ENCODE measurements at regions not wholly inside any gene's neighbourhood (a gene's known extent, or its start where the extent isn't known, plus 50 kb on each side); places are given as distances from the start of the nearest gene placed in this dataset.

- Histone ChIP-seq H2BK5ac (ENCODE audit: low read length) (no peak overlapping the region), H3K27ac (replicated peaks; ENCODE audit: low read length) (no peak overlapping the region), H3K4me2 (ENCODE audit: insufficient read depth, low read length, poor library complexity, severe bottlenecking) (no peak overlapping the region), H2AFZ (ENCODE audit: low read length) (no peak overlapping the region), H3K4ac (ENCODE audit: low read length) (no peak overlapping the region), H3K23ac (ENCODE audit: low read depth, low read length, poor library complexity) (no peak overlapping the region), H3K9me3 (replicated peaks in 1 of 2; ENCODE audit: control insufficient read depth in 2 of 2, insufficient read depth in 1 of 2, low read depth in 1 of 2, low read length in 2 of 2) (no peaks in the 10 kb centered on the region), H4K91ac (ENCODE audit: low read depth, low read length, poor library complexity) (no peak overlapping the region), H3K79me1 (ENCODE audit: low read depth, low read length) (no peaks in the 10 kb centered on the region), H3K27me3 (ENCODE audit: control insufficient read depth in 3 of 3, insufficient read depth in 3 of 3, low read depth in 1 of 3, low read length in 3 of 3) (no peaks in the 10 kb centered on the region), H3K4me1 (ENCODE audit: control insufficient read depth in 2 of 2, insufficient read depth in 1 of 2, low read depth in 1 of 2, low read length in 2 of 2) (no peaks in the 10 kb centered on the region), H3K18ac (ENCODE audit: low read length) (peak overlapping the region; percentile 52), H2BK15ac (ENCODE audit: low read length) (no peak overlapping the region), H2BK12ac (ENCODE audit: low read length) (no peak overlapping the region), H2BK120ac (ENCODE audit: low read depth, low read length) (no peak overlapping the region), H3K9ac (ENCODE audit: low read depth, low read length, poor library complexity) (no peak overlapping the region), H4K8ac (ENCODE audit: low read depth, low read length) (no peak overlapping the region), H3K4me3 (ENCODE audit: low read length in 2 of 2) (no peak overlapping the region), H3K14ac (ENCODE audit: low read length) (no peak overlapping the region), H2AK5ac (ENCODE audit: low read depth, low read length) (no peak overlapping the region), H3K36me3 (replicated peaks in 1 of 2; ENCODE audit: control insufficient read depth in 2 of 2, insufficient read depth in 2 of 2, low read length in 2 of 2) (no peaks in the 10 kb centered on the region)
- WGBS, 2 donors (ENCODE audit: extremely low coverage in 2 of 2, insufficient read length in 2 of 2, insufficient replicate concordance in 1 of 2): no CpG with 5 or more reads among the region's 6 CpGs
- no peak for DNase-seq (ENCODE audit: low spot score)
These were observed 59.7 kb upstream of the RBFOX2 start for GRCh38 chr22:36088292-36088691.

GRCh38 chr22:36087784-36088183, 59.2 kb upstream of the RBFOX2 start:
- no peaks in the 10 kb centered on the region for H3K79me1 ChIP-seq (ENCODE audit: low read depth, low read length)
- H3K14ac ChIP-seq (ENCODE audit: low read length): no peak overlapping the region
- H3K27ac ChIP-seq (replicated peaks; ENCODE audit: low read length): no peak overlapping the region
- no peak overlapping the region for H3K4me3 ChIP-seq (ENCODE audit: low read length in 2 of 2)
- H3K9me3 ChIP-seq (replicated peaks in 1 of 2; ENCODE audit: control insufficient read depth in 2 of 2, insufficient read depth in 1 of 2, low read depth in 1 of 2, low read length in 2 of 2): no peaks in the 10 kb centered on the region
- no peaks in the 10 kb centered on the region for H3K4me1 ChIP-seq (ENCODE audit: control insufficient read depth in 2 of 2, insufficient read depth in 1 of 2, low read depth in 1 of 2, low read length in 2 of 2)
- no peak overlapping the region for H3K9ac ChIP-seq (ENCODE audit: low read depth, low read length, poor library complexity)
- no peak overlapping the region for H3K4ac ChIP-seq (ENCODE audit: low read length)
- no peak overlapping the region for H2AFZ ChIP-seq (ENCODE audit: low read length)
- no peak overlapping the region for H3K23ac ChIP-seq (ENCODE audit: low read depth, low read length, poor library complexity)
- no peaks in the 10 kb centered on the region for H3K36me3 ChIP-seq (replicated peaks in 1 of 2; ENCODE audit: control insufficient read depth in 2 of 2, insufficient read depth in 2 of 2, low read length in 2 of 2)
- H2BK15ac ChIP-seq (ENCODE audit: low read length): no peak overlapping the region
- no peak overlapping the region for H4K91ac ChIP-seq (ENCODE audit: low read depth, low read length, poor library complexity)
- no peak overlapping the region for H4K8ac ChIP-seq (ENCODE audit: low read depth, low read length)
- H2BK120ac ChIP-seq (ENCODE audit: low read depth, low read length): no peak overlapping the region
- H2AK5ac ChIP-seq (ENCODE audit: low read depth, low read length): no peak overlapping the region
- WGBS, 2 donors (ENCODE audit: extremely low coverage in 2 of 2, insufficient read length in 2 of 2, insufficient replicate concordance in 1 of 2): no CpG with 5 or more reads among the region's 5 CpGs
- no peak overlapping the region for H2BK12ac ChIP-seq (ENCODE audit: low read length)
- H3K27me3 ChIP-seq (ENCODE audit: control insufficient read depth in 3 of 3, insufficient read depth in 3 of 3, low read depth in 1 of 3, low read length in 3 of 3): no peaks in the 10 kb centered on the region
- no peak overlapping the region for H3K4me2 ChIP-seq (ENCODE audit: insufficient read depth, low read length, poor library complexity, severe bottlenecking)
- H3K18ac ChIP-seq (ENCODE audit: low read length): no peak overlapping the region
- H2BK5ac ChIP-seq (ENCODE audit: low read length): no peak overlapping the region
- no peak for DNase-seq (ENCODE audit: low spot score)

- Histone ChIP-seq H3K4me2 (ENCODE audit: insufficient read depth, low read length, poor library complexity, severe bottlenecking) (no peak overlapping the region), H3K4me1 (ENCODE audit: control insufficient read depth in 2 of 2, insufficient read depth in 1 of 2, low read depth in 1 of 2, low read length in 2 of 2) (no peaks in the 10 kb centered on the region), H2BK12ac (ENCODE audit: low read length) (no peak overlapping the region), H2AFZ (ENCODE audit: low read length) (no peak overlapping the region), H2BK5ac (ENCODE audit: low read length) (no peak overlapping the region), H3K4ac (ENCODE audit: low read length) (no peak overlapping the region), H3K27ac (replicated peaks; ENCODE audit: low read length) (no peak overlapping the region), H3K79me1 (ENCODE audit: low read depth, low read length) (no peaks in the 10 kb centered on the region), H3K9ac (ENCODE audit: low read depth, low read length, poor library complexity) (no peak overlapping the region), H2AK5ac (ENCODE audit: low read depth, low read length) (no peak overlapping the region), H2BK120ac (ENCODE audit: low read depth, low read length) (no peak overlapping the region), H3K23ac (ENCODE audit: low read depth, low read length, poor library complexity) (no peak overlapping the region), H3K18ac (ENCODE audit: low read length) (no peak overlapping the region), H3K9me3 (replicated peaks in 1 of 2; ENCODE audit: control insufficient read depth in 2 of 2, insufficient read depth in 1 of 2, low read depth in 1 of 2, low read length in 2 of 2) (no peaks in the 10 kb centered on the region), H3K4me3 (ENCODE audit: low read length in 2 of 2) (no peak overlapping the region), H2BK15ac (ENCODE audit: low read length) (no peak overlapping the region), H3K14ac (ENCODE audit: low read length) (no peak overlapping the region), H3K36me3 (replicated peaks in 1 of 2; ENCODE audit: control insufficient read depth in 2 of 2, insufficient read depth in 2 of 2, low read length in 2 of 2) (no peaks in the 10 kb centered on the region), H3K27me3 (ENCODE audit: control insufficient read depth in 3 of 3, insufficient read depth in 3 of 3, low read depth in 1 of 3, low read length in 3 of 3) (no peaks in the 10 kb centered on the region), H4K8ac (ENCODE audit: low read depth, low read length) (no peak overlapping the region), H4K91ac (ENCODE audit: low read depth, low read length, poor library complexity) (no peak overlapping the region)
- WGBS, 2 donors (ENCODE audit: extremely low coverage in 2 of 2, insufficient read length in 2 of 2, insufficient replicate concordance in 1 of 2): no CpG with 5 or more reads among the region's 13 CpGs
- no peak for DNase-seq (ENCODE audit: low spot score)
These were observed 58.1 kb upstream of the RBFOX2 start for GRCh38 chr22:36086629-36087254.

GRCh38 chr22:36086170-36086490, 57.5 kb upstream of the RBFOX2 start:
- Histone ChIP-seq H3K18ac (ENCODE audit: low read length) (no peak overlapping the region), H2AFZ (ENCODE audit: low read length) (no peak overlapping the region), H3K4me3 (ENCODE audit: low read length in 2 of 2) (no peak overlapping the region), H3K4me2 (ENCODE audit: insufficient read depth, low read length, poor library complexity, severe bottlenecking) (no peak overlapping the region), H3K36me3 (replicated peaks in 1 of 2; ENCODE audit: control insufficient read depth in 2 of 2, insufficient read depth in 2 of 2, low read length in 2 of 2) (no peaks in the 10 kb centered on the region), H3K9me3 (replicated peaks in 1 of 2; ENCODE audit: control insufficient read depth in 2 of 2, insufficient read depth in 1 of 2, low read depth in 1 of 2, low read length in 2 of 2) (no peaks in the 10 kb centered on the region), H2AK5ac (ENCODE audit: low read depth, low read length) (no peak overlapping the region), H2BK5ac (ENCODE audit: low read length) (no peak overlapping the region), H3K14ac (ENCODE audit: low read length) (no peak overlapping the region), H3K9ac (ENCODE audit: low read depth, low read length, poor library complexity) (no peak overlapping the region), H3K23ac (ENCODE audit: low read depth, low read length, poor library complexity) (no peak overlapping the region), H3K27ac (replicated peaks; ENCODE audit: low read length) (no peak overlapping the region), H3K79me1 (ENCODE audit: low read depth, low read length) (no peaks in the 10 kb centered on the region), H3K4ac (ENCODE audit: low read length) (no peak overlapping the region), H2BK12ac (ENCODE audit: low read length) (no peak overlapping the region), H3K27me3 (ENCODE audit: control insufficient read depth in 3 of 3, insufficient read depth in 3 of 3, low read depth in 1 of 3, low read length in 3 of 3) (no peaks in the 10 kb centered on the region), H4K8ac (ENCODE audit: low read depth, low read length) (no peak overlapping the region), H3K4me1 (ENCODE audit: control insufficient read depth in 2 of 2, insufficient read depth in 1 of 2, low read depth in 1 of 2, low read length in 2 of 2) (no peaks in the 10 kb centered on the region), H4K91ac (ENCODE audit: low read depth, low read length, poor library complexity) (no peak overlapping the region), H2BK120ac (ENCODE audit: low read depth, low read length) (no peak overlapping the region), H2BK15ac (ENCODE audit: low read length) (no peak overlapping the region)
- no peak for DNase-seq (ENCODE audit: low spot score)
- no CpG with 5 or more reads among the region's 6 CpGs for WGBS, 2 donors (ENCODE audit: extremely low coverage in 2 of 2, insufficient read length in 2 of 2, insufficient replicate concordance in 1 of 2)

Measured in neuronal stem cell (in vitro differentiated cells).